Body of pancreas (tissue), 4 donors: ENCODE measurements at regions not wholly inside any gene's neighbourhood (a gene's known extent, or its start where the extent isn't known, plus 50 kb on each side); places are given as distances from the start of the nearest gene placed in this dataset.

Experiments used
- CTCF ChIP-seq, 7 experiments: fragments of 450-650 bp in 4 of 7; fragments of 200-600 bp in 3 of 7; sonication (generic) in 3 of 7; IDR thresholded peaks; one replicate each; pipeline ENCODE4 v1.5.1; 2016 to 2019; ENCODE audit warnings: antibody characterized with exemption in 7 of 7
- POLR2A ChIP-seq, 3 donors: fragments of 450-650 bp; IDR thresholded peaks; one replicate each; pipeline ENCODE4 v1.6.1; 2016; ENCODE audit warnings: antibody characterized with exemption in 3 of 3, mild to moderate bottlenecking in 2 of 3

GRCh38 chrX:10064736-10065135 is 92.0 kb upstream of the CLCN4 start:
- TF ChIP-seq CTCF (IDR thresholded peaks at IDR 0.05) = no peak
- TF ChIP-seq POLR2A (IDR thresholded peaks at IDR 0.05) = no peak
